H1 (cell line): ENCODE measurements at regions not wholly inside any gene's neighbourhood (a gene's known extent, or its start where the extent isn't known, plus 50 kb on each side); places are given as distances from the start of the nearest gene placed in this dataset.

ENCODE experiments used
- POLR2A ChIP-seq, 2 experiments: IDR thresholded peaks; 1 replicate in 1 of 2; 2 replicates in 1 of 2; pipeline ENCODE4 v1.6.1; 2011; ENCODE audit warnings: low read depth in 2 of 2, low read length in 2 of 2, mild to moderate bottlenecking in 2 of 2; ENCODE audit errors: control extremely low read depth in 1 of 2
- POLR2AphosphoS5 ChIP-seq: IDR thresholded peaks from 2 replicates; pipeline ENCODE4 v1.6.1; 2011; ENCODE audit warnings: low read depth, low read length
- TF ChIP-seq, protein P1 (sequence below), 3 experiments: IDR thresholded peaks; 1 replicate in 2 of 3; 2 replicates in 1 of 3; pipeline versions ENCODE4 v1.5.1 to v1.6.1; 2011; ENCODE audit warnings: low read length in 3 of 3, mild to moderate bottlenecking in 3 of 3, inconsistent platforms in 2 of 3, low read depth in 1 of 3, moderate library complexity in 1 of 3; ENCODE audit not compliant: insufficient read depth in 1 of 3; ENCODE audit errors: control extremely low read depth in 1 of 3

DNA sequence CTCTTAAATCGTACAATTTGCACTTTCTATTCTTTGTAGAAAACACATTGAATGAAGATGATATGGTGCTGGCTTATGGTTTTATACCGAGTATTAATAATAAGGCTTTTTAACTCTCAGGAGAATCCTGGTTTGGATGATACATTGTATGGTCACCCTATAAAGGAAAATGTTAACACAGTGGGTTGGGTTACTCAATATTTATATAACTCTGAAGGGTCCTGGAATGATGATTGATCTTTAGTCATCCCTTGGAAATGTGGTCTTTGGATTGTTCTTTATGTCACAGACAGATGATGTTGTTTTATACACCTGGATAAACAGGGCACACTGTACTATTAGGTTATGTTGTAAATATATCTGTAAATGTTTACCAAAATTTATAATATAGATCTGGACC, 496.2 kb upstream of the NDST4 start:
- TF ChIP-seq, protein P1, sequence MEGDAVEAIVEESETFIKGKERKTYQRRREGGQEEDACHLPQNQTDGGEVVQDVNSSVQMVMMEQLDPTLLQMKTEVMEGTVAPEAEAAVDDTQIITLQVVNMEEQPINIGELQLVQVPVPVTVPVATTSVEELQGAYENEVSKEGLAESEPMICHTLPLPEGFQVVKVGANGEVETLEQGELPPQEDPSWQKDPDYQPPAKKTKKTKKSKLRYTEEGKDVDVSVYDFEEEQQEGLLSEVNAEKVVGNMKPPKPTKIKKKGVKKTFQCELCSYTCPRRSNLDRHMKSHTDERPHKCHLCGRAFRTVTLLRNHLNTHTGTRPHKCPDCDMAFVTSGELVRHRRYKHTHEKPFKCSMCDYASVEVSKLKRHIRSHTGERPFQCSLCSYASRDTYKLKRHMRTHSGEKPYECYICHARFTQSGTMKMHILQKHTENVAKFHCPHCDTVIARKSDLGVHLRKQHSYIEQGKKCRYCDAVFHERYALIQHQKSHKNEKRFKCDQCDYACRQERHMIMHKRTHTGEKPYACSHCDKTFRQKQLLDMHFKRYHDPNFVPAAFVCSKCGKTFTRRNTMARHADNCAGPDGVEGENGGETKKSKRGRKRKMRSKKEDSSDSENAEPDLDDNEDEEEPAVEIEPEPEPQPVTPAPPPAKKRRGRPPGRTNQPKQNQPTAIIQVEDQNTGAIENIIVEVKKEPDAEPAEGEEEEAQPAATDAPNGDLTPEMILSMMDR (IDR thresholded peaks at IDR 0.05; ENCODE audit: control extremely low read depth in 1 of 3, insufficient read depth in 1 of 3, low read depth in 1 of 3, low read length in 3 of 3) = no peak
- TF ChIP-seq POLR2AphosphoS5 (no peak), POLR2A (IDR thresholded peaks at IDR 0.05; ENCODE audit: control extremely low read depth in 1 of 2, low read depth in 2 of 2, low read length in 2 of 2) (no peak)
